SU-DHL-6 (cell line): ENCODE measurements at regions not wholly inside any gene's neighbourhood (a gene's known extent, or its start where the extent isn't known, plus 50 kb on each side); places are given as distances from the start of the nearest gene placed in this dataset.

Experiments used
- CTCF ChIP-seq: fragments of 200-600 bp; sonication (generic); IDR thresholded peaks from one replicate; pipeline ENCODE4 v1.5.1; 2017; ENCODE audit warnings: antibody characterized with exemption, mild to moderate bottlenecking, low read length, moderate library complexity; ENCODE audit not compliant: insufficient read depth, poor library complexity, severe bottlenecking
- EZH2phosphoT487 ChIP-seq: fragments of 200-600 bp; sonication (generic), shearing (Covaris generic); conservative IDR thresholded peaks from 2 replicates; pipeline ENCODE4 v1.6.1; 2018; ENCODE audit warnings: mild to moderate bottlenecking, antibody characterized with exemption, low read length, moderate library complexity, mixed read lengths

GRCh38 chr14:105910426-105910825 is 384.0 kb downstream of the TMEM121 start:
- TF ChIP-seq CTCF (no peak), EZH2phosphoT487 (no peak)
